ENCODE measurements at regions not wholly inside any gene's neighbourhood (a gene's known extent, or its start where the extent isn't known, plus 50 kb on each side); places are given as distances from the start of the nearest gene placed in this dataset.

DNA sequence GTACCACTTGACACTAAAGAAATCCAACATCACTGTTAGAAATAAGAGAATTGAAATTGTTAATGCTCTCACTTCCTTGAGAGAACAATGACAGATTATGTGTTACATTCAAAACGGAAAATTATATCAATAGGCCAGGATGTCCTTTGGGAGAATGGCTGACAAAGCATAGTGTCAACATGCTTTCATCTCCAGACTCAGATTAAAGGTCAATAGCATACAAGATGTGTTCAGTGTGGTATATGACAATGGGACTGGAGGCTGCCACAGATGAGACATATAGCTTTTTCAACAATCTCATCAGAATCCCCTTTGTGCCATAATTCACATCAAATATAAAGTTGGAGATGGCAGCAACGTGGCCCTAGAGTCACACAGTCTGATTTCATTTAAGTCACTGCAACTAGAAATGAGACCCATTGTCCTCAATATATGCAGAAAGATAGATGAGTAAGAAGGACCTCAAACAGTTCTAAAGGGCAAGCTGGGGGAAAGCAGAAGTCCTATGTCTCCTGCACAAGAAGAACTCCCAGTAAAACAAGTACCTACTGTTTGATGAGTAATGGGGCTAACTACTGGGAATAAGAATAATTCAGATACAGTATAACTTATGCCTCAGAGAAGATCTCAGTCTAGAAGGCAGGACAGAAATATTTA lies 327.9 kb downstream of the TTLL7 start:
- DNase-seq (ENCODE audit: low read depth), result no peak
- no peak overlapping the region for H3K4me3 ChIP-seq (ENCODE audit: low read depth, low read length)
- TF ChIP-seq, protein P1, sequence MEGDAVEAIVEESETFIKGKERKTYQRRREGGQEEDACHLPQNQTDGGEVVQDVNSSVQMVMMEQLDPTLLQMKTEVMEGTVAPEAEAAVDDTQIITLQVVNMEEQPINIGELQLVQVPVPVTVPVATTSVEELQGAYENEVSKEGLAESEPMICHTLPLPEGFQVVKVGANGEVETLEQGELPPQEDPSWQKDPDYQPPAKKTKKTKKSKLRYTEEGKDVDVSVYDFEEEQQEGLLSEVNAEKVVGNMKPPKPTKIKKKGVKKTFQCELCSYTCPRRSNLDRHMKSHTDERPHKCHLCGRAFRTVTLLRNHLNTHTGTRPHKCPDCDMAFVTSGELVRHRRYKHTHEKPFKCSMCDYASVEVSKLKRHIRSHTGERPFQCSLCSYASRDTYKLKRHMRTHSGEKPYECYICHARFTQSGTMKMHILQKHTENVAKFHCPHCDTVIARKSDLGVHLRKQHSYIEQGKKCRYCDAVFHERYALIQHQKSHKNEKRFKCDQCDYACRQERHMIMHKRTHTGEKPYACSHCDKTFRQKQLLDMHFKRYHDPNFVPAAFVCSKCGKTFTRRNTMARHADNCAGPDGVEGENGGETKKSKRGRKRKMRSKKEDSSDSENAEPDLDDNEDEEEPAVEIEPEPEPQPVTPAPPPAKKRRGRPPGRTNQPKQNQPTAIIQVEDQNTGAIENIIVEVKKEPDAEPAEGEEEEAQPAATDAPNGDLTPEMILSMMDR (conservative IDR thresholded peaks at IDR 0.05; ENCODE audit: low read depth, low read length), result no peak

DNA sequence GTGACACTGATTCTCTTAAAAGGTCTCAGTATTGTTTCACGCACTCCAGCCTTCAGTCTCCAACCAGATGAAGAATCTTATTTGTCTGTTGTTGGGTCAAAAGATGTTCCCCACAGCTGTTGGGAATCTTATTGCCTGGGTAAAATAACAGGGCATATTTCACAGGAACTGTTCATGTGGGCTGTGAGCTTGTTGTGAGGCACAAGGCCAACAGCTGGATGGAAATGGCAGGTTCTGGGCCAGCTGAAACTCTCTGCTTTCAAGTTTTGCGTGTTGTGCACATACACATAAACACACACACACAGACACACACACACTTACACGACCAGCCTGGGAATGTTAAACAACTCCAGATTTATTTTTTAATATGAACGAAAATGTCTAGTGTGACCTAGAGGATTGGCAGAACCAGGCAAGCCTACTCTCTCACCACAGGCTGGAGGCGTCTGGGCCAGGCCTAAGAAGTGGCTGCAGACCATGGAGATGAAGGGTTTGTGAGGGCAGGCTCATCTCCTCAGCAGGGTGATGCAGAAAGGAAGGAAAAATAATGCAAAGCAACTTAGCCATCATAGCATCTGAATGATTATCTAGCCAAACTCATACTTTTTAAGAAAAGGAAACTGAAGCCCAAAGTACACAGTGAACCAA lies 357.0 kb downstream of the TTLL7 start:
- H3K4me3 ChIP-seq (ENCODE audit: low read depth, low read length), result no peak overlapping the region
- TF ChIP-seq, protein P1 (conservative IDR thresholded peaks at IDR 0.05; ENCODE audit: low read depth, low read length), result no peak
- DNase-seq (ENCODE audit: low read depth), result no peak

DNA sequence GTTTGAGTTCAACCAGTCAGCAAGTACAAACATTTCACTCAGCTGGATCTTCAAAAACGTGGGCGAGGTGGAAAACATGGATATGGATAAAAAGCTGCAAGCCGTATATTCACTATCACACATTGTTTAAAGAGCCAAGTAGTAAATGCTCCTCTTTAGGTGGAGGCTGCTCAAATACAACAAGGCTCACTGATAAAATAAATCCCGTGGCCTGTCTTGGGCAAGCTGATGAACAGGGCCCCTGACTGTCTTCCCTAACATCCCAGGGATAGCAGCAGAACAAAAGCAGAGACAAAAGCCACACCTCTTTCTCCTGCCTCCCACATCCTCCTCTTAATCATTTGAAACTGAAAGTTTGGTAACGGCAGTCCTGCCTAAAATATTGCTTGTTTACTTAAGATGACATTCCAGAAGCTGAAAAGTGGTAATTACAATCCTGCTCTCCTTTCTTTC lies 357.7 kb downstream of the TTLL7 start:
- no peak for DNase-seq (ENCODE audit: low read depth)
- H3K4me3 ChIP-seq (ENCODE audit: low read depth, low read length), result no peak overlapping the region
- TF ChIP-seq, protein P1 (conservative IDR thresholded peaks at IDR 0.05; ENCODE audit: low read depth, low read length), result no peak

DNA sequence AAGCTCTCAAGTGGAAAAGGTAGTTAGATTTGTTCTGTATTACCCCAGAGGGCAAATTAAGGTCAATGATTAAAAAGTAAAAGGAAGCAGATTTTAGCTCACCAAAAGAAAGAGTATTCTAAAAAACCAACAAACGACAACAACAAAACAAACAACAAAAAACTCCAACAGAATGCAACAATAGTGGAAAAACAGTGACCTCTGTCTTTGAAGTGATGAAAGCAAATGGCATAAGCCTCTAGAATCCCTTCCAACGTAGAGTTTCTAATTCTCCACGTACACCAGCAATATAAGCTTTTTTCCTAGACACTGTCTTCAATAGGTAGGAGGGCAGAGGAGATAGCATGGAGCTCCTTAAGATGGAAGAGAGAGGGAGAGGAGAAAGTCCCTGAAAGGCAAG lies 359.1 kb downstream of the TTLL7 start:
- no peak for DNase-seq (ENCODE audit: low read depth)
- H3K4me3 ChIP-seq (ENCODE audit: low read depth, low read length), result no peak overlapping the region
- TF ChIP-seq, protein P1 (conservative IDR thresholded peaks at IDR 0.05; ENCODE audit: low read depth, low read length), result peak; percentile 15

DNA sequence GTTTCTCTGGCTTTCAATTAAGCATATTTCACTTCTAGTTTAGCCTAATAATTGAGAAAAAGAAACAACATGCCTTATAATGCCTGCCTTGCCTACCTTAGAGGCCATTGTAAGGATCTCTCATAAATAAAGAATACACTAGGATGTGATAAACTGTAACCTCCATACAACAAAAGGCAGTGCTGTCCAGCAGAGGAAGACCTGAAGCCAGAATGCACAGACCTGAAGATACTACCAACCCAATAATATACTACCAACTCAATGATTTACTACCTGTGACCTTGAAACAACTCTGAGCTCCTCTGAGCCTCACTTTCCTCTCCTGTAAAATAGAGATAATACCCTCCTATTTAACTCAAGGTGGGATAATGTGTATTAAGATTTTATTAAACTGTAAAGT lies 361.3 kb downstream of the TTLL7 start:
- TF ChIP-seq, protein P1 (conservative IDR thresholded peaks at IDR 0.05; ENCODE audit: low read depth, low read length), result no peak
- no peak overlapping the region for H3K4me3 ChIP-seq (ENCODE audit: low read depth, low read length)
- DNase-seq (ENCODE audit: low read depth), result no peak

DNA sequence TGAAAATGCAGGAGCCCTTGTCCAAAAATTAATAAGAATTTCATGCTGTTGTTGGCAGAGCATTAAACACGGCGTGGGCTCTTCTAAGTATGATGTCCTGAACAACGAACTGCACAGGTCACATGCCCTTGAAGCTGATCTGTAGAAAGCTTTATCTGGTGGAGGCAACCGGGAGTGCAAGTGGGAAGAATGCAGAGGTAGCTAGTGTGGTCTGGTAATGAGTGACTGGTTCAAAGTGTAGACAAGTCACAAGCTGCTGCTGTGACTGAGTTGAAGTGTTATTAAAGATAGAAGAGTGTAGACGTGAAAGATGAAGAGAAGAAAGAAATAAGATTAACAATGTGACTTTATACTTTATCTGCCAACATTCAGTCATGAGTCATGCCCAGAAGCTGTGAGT lies 361.9 kb downstream of the TTLL7 start:
- no peak for DNase-seq (ENCODE audit: low read depth)
- TF ChIP-seq, protein P1 (conservative IDR thresholded peaks at IDR 0.05; ENCODE audit: low read depth, low read length), result no peak
- no peak overlapping the region for H3K4me3 ChIP-seq (ENCODE audit: low read depth, low read length)

DNA sequence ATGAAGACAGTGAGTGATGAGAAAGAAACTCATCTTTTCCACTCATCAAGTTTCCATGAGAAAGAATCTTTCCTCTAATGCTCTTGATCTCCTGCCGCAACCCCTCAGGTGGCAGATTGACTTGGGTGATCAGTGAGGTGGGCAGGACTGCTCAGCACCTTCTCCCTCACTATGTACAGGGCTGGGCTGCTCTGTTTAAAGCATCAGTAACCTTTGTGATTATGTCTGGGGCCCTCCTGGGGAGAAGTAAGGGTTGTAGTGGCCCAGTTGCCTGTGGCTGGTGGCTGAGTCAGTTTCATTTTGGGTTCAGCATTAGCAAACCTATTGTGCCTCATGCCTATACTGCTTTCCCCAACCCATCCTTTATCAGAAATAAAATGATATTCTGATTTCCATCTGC lies 366.0 kb downstream of the TTLL7 start:
- no peak overlapping the region for H3K4me3 ChIP-seq (ENCODE audit: low read depth, low read length)
- TF ChIP-seq, protein P1 (conservative IDR thresholded peaks at IDR 0.05; ENCODE audit: low read depth, low read length), result no peak
- no peak for DNase-seq (ENCODE audit: low read depth)

Data from epithelial cell of proximal tubule (primary cell).